Liver (tissue), 8 donors: ENCODE measurements at regions not wholly inside any gene's neighbourhood (a gene's known extent, or its start where the extent isn't known, plus 50 kb on each side); places are given as distances from the start of the nearest gene placed in this dataset.

ENCODE experiments used
- DNase-seq: peaks from one replicate; pipeline ENCODE4 v3.0.0-alpha.2; 2017; ENCODE audit warnings: low spot score
- H3K27ac ChIP-seq, 2 donors: one replicate each; pipeline ENCODE4 v1.7.0; 2013; ENCODE audit warnings: inconsistent platforms in 2 of 2, low read length in 2 of 2, control low read depth in 1 of 2, low read depth in 1 of 2, mild to moderate bottlenecking in 1 of 2
- H3K27me3 ChIP-seq, 4 donors: one replicate each; pipeline versions ENCODE4 v1.6.1 to v1.7.0; 2013; ENCODE audit warnings: low read length in 3 of 4, inconsistent platforms in 1 of 4, mild to moderate bottlenecking in 1 of 4, moderate library complexity in 1 of 4; ENCODE audit not compliant: control insufficient read depth in 4 of 4, insufficient read depth in 4 of 4
- H3K36me3 ChIP-seq, 4 donors: one replicate each; pipeline versions ENCODE4 v1.6.1 to v1.7.0; 2013; ENCODE audit warnings: low read length in 3 of 4, mild to moderate bottlenecking in 3 of 4, low read depth in 1 of 4, moderate library complexity in 1 of 4; ENCODE audit not compliant: control insufficient read depth in 4 of 4, insufficient read depth in 3 of 4
- H3K4me1 ChIP-seq, 4 donors: one replicate each; pipeline versions ENCODE4 v1.6.1 to v1.7.0; 2013; ENCODE audit warnings: low read length in 3 of 4, mild to moderate bottlenecking in 3 of 4, moderate library complexity in 1 of 4; ENCODE audit not compliant: control insufficient read depth in 4 of 4, insufficient read depth in 4 of 4
- H3K4me3 ChIP-seq, 3 donors: one replicate each; pipeline versions ENCODE4 v1.6.1 to v1.7.0; 2013; ENCODE audit warnings: low read length in 3 of 3, control low read depth in 1 of 3, low read depth in 1 of 3, mild to moderate bottlenecking in 1 of 3
- H3K9ac ChIP-seq, 2 donors: one replicate each; pipeline ENCODE4 v1.7.0; 2013; ENCODE audit warnings: low read length in 2 of 2, mild to moderate bottlenecking in 2 of 2, moderate library complexity in 2 of 2, control low read depth in 1 of 2, low read depth in 1 of 2
- H3K9me3 ChIP-seq, 4 donors: one replicate each; pipeline versions ENCODE4 v1.6.1 to v1.7.0; 2013; ENCODE audit warnings: low read length in 3 of 4; ENCODE audit not compliant: control insufficient read depth in 4 of 4
- CTCF ChIP-seq: fragments of 150-350 bp; IDR thresholded peaks from 2 replicates; pipeline ENCODE4 v1.5.1; 2017; ENCODE audit warnings: improper control_type of control experiment, low read depth, low read length; ENCODE audit not compliant: missing input control
- EGR1 ChIP-seq, 2 donors: IDR thresholded peaks; 2 replicates each; pipeline ENCODE4 v1.6.1; 2016 to 2018; ENCODE audit warnings: antibody characterized with exemption in 2 of 2, low read depth in 2 of 2
- FOXA1 ChIP-seq: IDR thresholded peaks from 2 replicates; pipeline ENCODE4 v1.6.1; 2016; ENCODE audit warnings: antibody characterized with exemption
- FOXA2 ChIP-seq: IDR thresholded peaks from 2 replicates; pipeline ENCODE4 v1.6.1; 2016; ENCODE audit warnings: antibody characterized with exemption
- HNF4A ChIP-seq, 2 donors: conservative IDR thresholded peaks; 2 replicates each; pipeline ENCODE4 v1.6.1; 2016; ENCODE audit warnings: antibody characterized with exemption in 2 of 2, mild to moderate bottlenecking in 2 of 2
- NR2F2 ChIP-seq: IDR thresholded peaks from 2 replicates; pipeline ENCODE4 v1.6.1; 2016; ENCODE audit warnings: antibody characterized with exemption
- RAD21 ChIP-seq, 2 donors: IDR thresholded peaks; 2 replicates each; pipeline ENCODE4 v1.6.1; 2016; ENCODE audit warnings: antibody characterized with exemption in 2 of 2, mild to moderate bottlenecking in 2 of 2
- RXRA ChIP-seq, 2 donors: IDR thresholded peaks; 2 replicates each; pipeline ENCODE4 v1.6.1; 2017 to 2018; ENCODE audit warnings: antibody characterized with exemption in 2 of 2, mild to moderate bottlenecking in 1 of 2
- SP1 ChIP-seq: IDR thresholded peaks from 2 replicates; pipeline ENCODE4 v1.6.1; 2018; ENCODE audit warnings: antibody characterized with exemption, mild to moderate bottlenecking
- TAF1 ChIP-seq: conservative IDR thresholded peaks from 2 replicates; pipeline ENCODE4 v1.6.1; 2016; ENCODE audit warnings: antibody characterized with exemption, mild to moderate bottlenecking
- YY1 ChIP-seq: IDR thresholded peaks from 2 replicates; pipeline ENCODE4 v1.6.1; 2016; ENCODE audit warnings: antibody characterized with exemption, mild to moderate bottlenecking
- ZBTB33 ChIP-seq: IDR thresholded peaks from 2 replicates; pipeline ENCODE4 v1.6.1; 2016; ENCODE audit warnings: antibody characterized with exemption
- WGBS: extraction: QIAGEN DNeasy Blood & Tissue Kit; methylation state at CpG from one replicate; pipeline ENCODE4 v1.1.7; 2013; 5-methylcytosine and 5-hydroxymethylcytosine counted together
- TF ChIP-seq, protein P1 (sequence below): IDR thresholded peaks from 2 replicates; pipeline ENCODE4 v1.6.1; 2016; ENCODE audit warnings: antibody characterized with exemption
- TF ChIP-seq, protein P2 (sequence below): IDR thresholded peaks from 2 replicates; pipeline ENCODE4 v1.6.1; 2016; ENCODE audit warnings: antibody characterized with exemption, mild to moderate bottlenecking
- donor health status: healthy.
- donor health status: healthy.
- donor health status: healthy.
- donor health status: healthy.
- donor health status: healthy.

GRCh38 chr9:26133537-26133936 is 455.3 kb upstream of the TUSC1 start:
- WGBS: 56% methylated on average over 1 of the region's 1 CpG
- no peak for DNase-seq
- H3K27me3 ChIP-seq: no peaks in the 10 kb centered on the region
- no peaks in the 10 kb centered on the region for H3K36me3 ChIP-seq
- no peak for TF ChIP-seq CTCF
- TF ChIP-seq SP1: no peak
- no peak for TF ChIP-seq HNF4A (conservative IDR thresholded peaks at IDR 0.05)
- no peak overlapping the region for H3K9ac ChIP-seq
- no peak overlapping the region for H3K4me3 ChIP-seq
- H3K27ac ChIP-seq: no peak overlapping the region
- H3K9me3 ChIP-seq: no peaks in the 10 kb centered on the region
- H3K4me1 ChIP-seq: no peaks in the 10 kb centered on the region

- WGBS: 77% methylated on average over 4 of the region's 4 CpGs
- DNase-seq: no peak
- Histone ChIP-seq H3K9me3 (no peaks in the 10 kb centered on the region), H3K27ac (no peak overlapping the region), H3K4me1 (no peaks in the 10 kb centered on the region), H3K36me3 (no peaks in the 10 kb centered on the region), H3K4me3 (no peak overlapping the region), H3K9ac (no peak overlapping the region), H3K27me3 (no peaks in the 10 kb centered on the region)
- no peak for TF ChIP-seq RAD21 (IDR thresholded peaks at IDR 0.05)
- no peak for TF ChIP-seq CTCF
- TF ChIP-seq EGR1 (IDR thresholded peaks at IDR 0.05; ENCODE audit: low read depth in 2 of 2): no peak
- TF ChIP-seq NR2F2: no peak
- TF ChIP-seq TAF1: no peak
- TF ChIP-seq SP1: no peak
- TF ChIP-seq, protein P1, sequence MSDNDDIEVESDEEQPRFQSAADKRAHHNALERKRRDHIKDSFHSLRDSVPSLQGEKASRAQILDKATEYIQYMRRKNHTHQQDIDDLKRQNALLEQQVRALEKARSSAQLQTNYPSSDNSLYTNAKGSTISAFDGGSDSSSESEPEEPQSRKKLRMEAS: no peak
- no peak for TF ChIP-seq FOXA2
- TF ChIP-seq, protein P2, sequence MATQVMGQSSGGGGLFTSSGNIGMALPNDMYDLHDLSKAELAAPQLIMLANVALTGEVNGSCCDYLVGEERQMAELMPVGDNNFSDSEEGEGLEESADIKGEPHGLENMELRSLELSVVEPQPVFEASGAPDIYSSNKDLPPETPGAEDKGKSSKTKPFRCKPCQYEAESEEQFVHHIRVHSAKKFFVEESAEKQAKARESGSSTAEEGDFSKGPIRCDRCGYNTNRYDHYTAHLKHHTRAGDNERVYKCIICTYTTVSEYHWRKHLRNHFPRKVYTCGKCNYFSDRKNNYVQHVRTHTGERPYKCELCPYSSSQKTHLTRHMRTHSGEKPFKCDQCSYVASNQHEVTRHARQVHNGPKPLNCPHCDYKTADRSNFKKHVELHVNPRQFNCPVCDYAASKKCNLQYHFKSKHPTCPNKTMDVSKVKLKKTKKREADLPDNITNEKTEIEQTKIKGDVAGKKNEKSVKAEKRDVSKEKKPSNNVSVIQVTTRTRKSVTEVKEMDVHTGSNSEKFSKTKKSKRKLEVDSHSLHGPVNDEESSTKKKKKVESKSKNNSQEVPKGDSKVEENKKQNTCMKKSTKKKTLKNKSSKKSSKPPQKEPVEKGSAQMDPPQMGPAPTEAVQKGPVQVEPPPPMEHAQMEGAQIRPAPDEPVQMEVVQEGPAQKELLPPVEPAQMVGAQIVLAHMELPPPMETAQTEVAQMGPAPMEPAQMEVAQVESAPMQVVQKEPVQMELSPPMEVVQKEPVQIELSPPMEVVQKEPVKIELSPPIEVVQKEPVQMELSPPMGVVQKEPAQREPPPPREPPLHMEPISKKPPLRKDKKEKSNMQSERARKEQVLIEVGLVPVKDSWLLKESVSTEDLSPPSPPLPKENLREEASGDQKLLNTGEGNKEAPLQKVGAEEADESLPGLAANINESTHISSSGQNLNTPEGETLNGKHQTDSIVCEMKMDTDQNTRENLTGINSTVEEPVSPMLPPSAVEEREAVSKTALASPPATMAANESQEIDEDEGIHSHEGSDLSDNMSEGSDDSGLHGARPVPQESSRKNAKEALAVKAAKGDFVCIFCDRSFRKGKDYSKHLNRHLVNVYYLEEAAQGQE: no peak
- TF ChIP-seq YY1: no peak
- TF ChIP-seq FOXA1: no peak
- no peak for TF ChIP-seq RXRA (IDR thresholded peaks at IDR 0.05)
- TF ChIP-seq ZBTB33: no peak
Measured at GRCh38 chr9:26132746-26133312, 454.6 kb upstream of the TUSC1 start.
